ENCODE measurements at regions not wholly inside any gene's neighbourhood (a gene's known extent, or its start where the extent isn't known, plus 50 kb on each side); places are given as distances from the start of the nearest gene placed in this dataset.

GRCh38 chr21:26747216-26747615 lies 98.0 kb downstream of the ADAMTS1 start:
- TF ChIP-seq CTCF (IDR thresholded peaks at IDR 0.05; ENCODE audit: poor library complexity, severe bottlenecking) = no peak
- no peak for TF ChIP-seq EZH2 (IDR thresholded peaks at IDR 0.05; ENCODE audit: borderline replicate concordance, insufficient read depth, low read length, poor library complexity, severe bottlenecking)
- TF ChIP-seq EP300 (conservative IDR thresholded peaks at IDR 0.05; ENCODE audit: poor library complexity, severe bottlenecking) = no peak
- no peak for TF ChIP-seq POLR2AphosphoS5 (IDR thresholded peaks at IDR 0.05)
- TF ChIP-seq SMC3 (conservative IDR thresholded peaks at IDR 0.05; ENCODE audit: poor library complexity) = no peak
- no peak for TF ChIP-seq TAF1 (IDR thresholded peaks at IDR 0.05; ENCODE audit: low read depth)
- TF ChIP-seq RAD21 (conservative IDR thresholded peaks at IDR 0.05) = no peak
